OCI-LY1 (cell line): ENCODE measurements at regions not wholly inside any gene's neighbourhood (a gene's known extent, or its start where the extent isn't known, plus 50 kb on each side); places are given as distances from the start of the nearest gene placed in this dataset.

Source experiments
- CTCF ChIP-seq: fragments of 200-600 bp; sonication (generic), shearing (Covaris generic); IDR thresholded peaks from 2 replicates; pipeline ENCODE4 v1.5.1; 2017; ENCODE audit warnings: mild to moderate bottlenecking, antibody characterized with exemption, low read length, moderate library complexity, mixed read lengths
- EZH2 ChIP-seq: fragments of 200-600 bp; sonication (generic), shearing (Covaris generic); IDR thresholded peaks from 2 replicates; pipeline ENCODE4 v1.8.0; 2017; ENCODE audit warnings: borderline replicate concordance, mixed run types, mild to moderate bottlenecking, antibody characterized with exemption, low read length, moderate library complexity, mixed read lengths

- TF ChIP-seq CTCF (no peak), EZH2 (no peak)
Observed at GRCh38 chr9:135249191-135249590, 161.7 kb downstream of the OLFM1 start.
